ENCODE measurements at regions not wholly inside any gene's neighbourhood (a gene's known extent, or its start where the extent isn't known, plus 50 kb on each side); places are given as distances from the start of the nearest gene placed in this dataset.

DNA sequence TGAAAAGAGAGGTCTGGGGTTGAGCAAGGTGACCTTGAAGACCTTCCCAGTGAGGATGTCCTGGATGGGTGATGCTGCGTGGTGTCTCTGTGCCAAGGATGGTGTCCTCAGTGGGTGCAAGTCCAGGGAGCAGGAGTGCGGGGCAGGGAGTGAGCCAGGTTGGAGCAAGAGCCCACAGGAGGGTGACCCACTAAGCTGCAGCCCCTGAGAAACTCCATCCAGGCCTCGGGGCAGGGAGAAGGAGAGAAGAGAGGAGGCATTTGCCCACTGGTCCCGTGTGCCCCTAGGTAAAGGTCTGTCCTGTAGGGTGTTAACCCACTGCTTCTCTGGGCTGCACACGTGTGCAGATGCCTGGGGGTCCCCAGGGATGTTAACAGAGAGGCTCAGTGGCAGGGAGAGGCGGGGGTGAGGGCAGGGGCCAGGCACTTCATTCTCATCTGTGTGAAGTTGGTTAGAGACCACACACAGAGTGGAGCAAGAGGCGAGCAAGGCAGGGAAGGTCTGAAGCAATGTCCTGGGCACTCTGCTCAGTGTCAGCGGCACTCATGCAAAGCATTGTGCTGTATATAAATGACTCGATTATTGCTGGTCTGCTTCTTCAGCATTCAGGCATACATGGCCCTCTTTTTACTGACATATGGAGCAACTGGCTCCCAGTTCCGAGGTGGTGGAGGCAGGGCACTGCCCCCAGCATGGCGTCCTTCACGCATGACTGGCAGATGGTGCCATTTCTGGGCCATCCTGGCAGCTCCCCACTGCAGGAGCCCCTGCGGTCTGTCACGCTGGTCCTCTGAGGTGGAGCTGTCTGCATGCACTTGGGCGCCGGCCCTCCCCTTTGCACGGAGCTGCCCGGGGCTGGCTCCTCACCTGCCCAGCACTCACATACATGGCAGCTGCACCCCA, 117.2 kb upstream of the HS6ST1 start:
- H3K4me3 ChIP-seq (ENCODE audit: low read depth, low read length): no peak overlapping the region
- TF ChIP-seq, protein P1, sequence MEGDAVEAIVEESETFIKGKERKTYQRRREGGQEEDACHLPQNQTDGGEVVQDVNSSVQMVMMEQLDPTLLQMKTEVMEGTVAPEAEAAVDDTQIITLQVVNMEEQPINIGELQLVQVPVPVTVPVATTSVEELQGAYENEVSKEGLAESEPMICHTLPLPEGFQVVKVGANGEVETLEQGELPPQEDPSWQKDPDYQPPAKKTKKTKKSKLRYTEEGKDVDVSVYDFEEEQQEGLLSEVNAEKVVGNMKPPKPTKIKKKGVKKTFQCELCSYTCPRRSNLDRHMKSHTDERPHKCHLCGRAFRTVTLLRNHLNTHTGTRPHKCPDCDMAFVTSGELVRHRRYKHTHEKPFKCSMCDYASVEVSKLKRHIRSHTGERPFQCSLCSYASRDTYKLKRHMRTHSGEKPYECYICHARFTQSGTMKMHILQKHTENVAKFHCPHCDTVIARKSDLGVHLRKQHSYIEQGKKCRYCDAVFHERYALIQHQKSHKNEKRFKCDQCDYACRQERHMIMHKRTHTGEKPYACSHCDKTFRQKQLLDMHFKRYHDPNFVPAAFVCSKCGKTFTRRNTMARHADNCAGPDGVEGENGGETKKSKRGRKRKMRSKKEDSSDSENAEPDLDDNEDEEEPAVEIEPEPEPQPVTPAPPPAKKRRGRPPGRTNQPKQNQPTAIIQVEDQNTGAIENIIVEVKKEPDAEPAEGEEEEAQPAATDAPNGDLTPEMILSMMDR (IDR thresholded peaks at IDR 0.05; ENCODE audit: low read depth, low read length): no peak
- DNase-seq: no peak
- H3K36me3 ChIP-seq: no peaks in the 10 kb centered on the region
- no peaks in the 10 kb centered on the region for H3K4me1 ChIP-seq
- no peaks in the 10 kb centered on the region for H3K9me3 ChIP-seq
- H3K27me3 ChIP-seq: no peaks in the 10 kb centered on the region

DNA sequence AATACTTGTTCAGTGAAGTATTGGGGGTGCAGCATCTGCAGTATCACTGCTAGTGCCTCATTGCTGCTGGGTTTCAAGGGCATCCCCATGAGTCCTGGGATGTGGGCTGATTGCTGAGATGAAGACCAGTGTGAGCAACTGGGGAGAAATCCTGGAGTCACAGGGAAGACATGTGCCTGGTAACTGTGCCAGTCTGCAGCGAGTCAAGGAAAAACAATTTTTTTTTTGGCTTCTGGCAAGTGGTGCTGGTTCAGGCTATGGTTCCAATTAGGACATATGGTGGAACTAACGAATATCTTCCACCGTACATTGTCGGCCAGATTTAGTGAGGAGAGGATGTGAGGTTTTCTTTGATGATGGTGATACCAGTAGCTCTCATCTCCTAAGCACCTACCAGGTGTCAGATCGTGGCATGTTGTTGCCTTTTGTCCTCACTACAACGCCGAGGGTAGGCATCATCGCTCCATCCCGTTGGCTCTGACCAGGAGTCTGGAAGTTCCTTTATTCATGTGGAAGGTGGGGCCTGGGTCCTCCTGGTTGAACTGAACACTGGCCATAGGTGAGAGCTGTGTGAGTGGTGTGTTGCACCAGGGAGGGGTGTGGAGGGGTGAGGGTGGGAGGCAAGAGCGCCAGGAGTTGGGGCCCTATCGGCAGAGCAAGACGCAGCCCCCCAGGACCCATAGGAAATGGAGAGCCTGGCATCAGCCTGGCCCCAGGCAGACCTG, 118.0 kb upstream of the HS6ST1 start:
- TF ChIP-seq, protein P1 (IDR thresholded peaks at IDR 0.05; ENCODE audit: low read depth, low read length): no peak
- no peak overlapping the region for H3K4me3 ChIP-seq (ENCODE audit: low read depth, low read length)
- DNase-seq: no peak
- no peaks in the 10 kb centered on the region for H3K4me1 ChIP-seq
- no peaks in the 10 kb centered on the region for H3K27me3 ChIP-seq
- no peaks in the 10 kb centered on the region for H3K9me3 ChIP-seq
- no peaks in the 10 kb centered on the region for H3K36me3 ChIP-seq

DNA sequence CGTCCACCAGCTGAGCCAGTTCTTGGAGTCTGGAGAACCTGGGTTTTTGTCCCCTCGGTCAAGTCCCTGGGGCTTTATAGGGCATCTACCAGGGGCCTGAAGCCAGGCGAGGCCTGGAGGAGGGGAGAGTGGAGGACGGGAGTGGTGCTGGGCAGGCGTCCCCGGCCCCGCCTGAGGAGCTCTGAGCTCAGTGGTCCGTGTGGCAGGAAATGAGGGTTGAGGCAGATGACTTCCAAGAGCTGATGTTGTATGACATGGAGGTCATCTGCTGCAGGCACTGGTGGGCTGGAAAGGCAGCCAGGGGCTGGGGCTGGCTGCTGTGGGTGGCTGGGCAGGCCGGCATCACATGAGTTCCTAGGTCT, 118.5 kb upstream of the HS6ST1 start:
- H3K36me3 ChIP-seq: no peaks in the 10 kb centered on the region
- no peaks in the 10 kb centered on the region for H3K27me3 ChIP-seq
- TF ChIP-seq, protein P1 (IDR thresholded peaks at IDR 0.05; ENCODE audit: low read depth, low read length): no peak
- H3K4me3 ChIP-seq (ENCODE audit: low read depth, low read length): no peak overlapping the region
- no peaks in the 10 kb centered on the region for H3K4me1 ChIP-seq
- H3K9me3 ChIP-seq: no peaks in the 10 kb centered on the region
- DNase-seq: no peak

GRCh38 chr2:128438091-128438490, 119.4 kb upstream of the HS6ST1 start:
- Histone ChIP-seq H3K9me3 (no peaks in the 10 kb centered on the region), H3K4me1 (no peaks in the 10 kb centered on the region), H3K27me3 (no peaks in the 10 kb centered on the region), H3K4me3 (ENCODE audit: low read depth, low read length) (no peak overlapping the region), H3K36me3 (no peaks in the 10 kb centered on the region)
- no peak for DNase-seq
- TF ChIP-seq, protein P1 (IDR thresholded peaks at IDR 0.05; ENCODE audit: low read depth, low read length): no peak

- Histone ChIP-seq H3K27me3 (no peaks in the 10 kb centered on the region), H3K4me3 (ENCODE audit: low read depth, low read length) (no peak overlapping the region), H3K36me3 (no peaks in the 10 kb centered on the region), H3K9me3 (no peaks in the 10 kb centered on the region), H3K4me1 (no peaks in the 10 kb centered on the region)
- no peak for DNase-seq
- TF ChIP-seq, protein P1 (IDR thresholded peaks at IDR 0.05; ENCODE audit: low read depth, low read length): no peak
These were observed 119.9 kb upstream of the HS6ST1 start for GRCh38 chr2:128438586-128438985.
